Loucy (cell line): ENCODE measurements at regions not wholly inside any gene's neighbourhood (a gene's known extent, or its start where the extent isn't known, plus 50 kb on each side); places are given as distances from the start of the nearest gene placed in this dataset.

Experiments
- H2AFZ ChIP-seq: fragments of 200-600 bp; sonication (generic); 2 replicates; pipeline ENCODE4 v1.6.0; 2016; ENCODE audit warnings: antibody characterized with exemption, mild to moderate bottlenecking, low read length, moderate library complexity
- H3F3A ChIP-seq: fragments of 200-600 bp; 2 replicates; pipeline ENCODE4 v1.6.0; 2016; ENCODE audit warnings: antibody characterized with exemption, low read depth, mild to moderate bottlenecking
- H3K27me3 ChIP-seq: fragments of 200-600 bp; sonication (generic); 2 replicates; pipeline ENCODE4 v1.6.1; 2014; ENCODE audit warnings: low read length, mild to moderate bottlenecking; ENCODE audit not compliant: insufficient read depth, poor library complexity, severe bottlenecking
- H3K36me3 ChIP-seq: fragments of 200-600 bp; sonication (generic); 2 replicates; pipeline ENCODE4 v1.6.1; 2016; ENCODE audit warnings: low read length; ENCODE audit not compliant: insufficient read depth
- H3K4me1 ChIP-seq: fragments of 200-600 bp; sonication (generic); 2 replicates; pipeline ENCODE4 v1.5.1; 2014; ENCODE audit warnings: low read length, mild to moderate bottlenecking; ENCODE audit not compliant: insufficient read depth, poor library complexity, severe bottlenecking
- H3K4me2 ChIP-seq: fragments of 200-600 bp; sonication (generic); 2 replicates; pipeline ENCODE4 v1.6.0; 2014; ENCODE audit warnings: antibody characterized with exemption, low read length, low read depth, mild to moderate bottlenecking; ENCODE audit not compliant: poor library complexity, severe bottlenecking
- H3K4me3 ChIP-seq: fragments of 200-600 bp; sonication (generic); 2 replicates; pipeline ENCODE4 v1.5.1; 2014; ENCODE audit warnings: low read length, mild to moderate bottlenecking, mixed read lengths; ENCODE audit not compliant: poor library complexity, severe bottlenecking
- H3K79me2 ChIP-seq: fragments of 200-600 bp; sonication (generic); 2 replicates; pipeline ENCODE4 v1.6.1; 2014; ENCODE audit warnings: low read length; ENCODE audit not compliant: insufficient read depth
- H3K9ac ChIP-seq: fragments of 200-600 bp; sonication (generic); 2 replicates; pipeline ENCODE4 v1.6.0; 2014; ENCODE audit warnings: mild to moderate bottlenecking, low read depth, low read length, moderate library complexity; ENCODE audit not compliant: poor library complexity, severe bottlenecking
- H3K9me2 ChIP-seq: fragments of 200-600 bp; sonication (generic); replicated peaks from 2 replicates; pipeline ENCODE4 v1.6.1; 2016; ENCODE audit warnings: low read depth, low read length, mixed read lengths
- H3K9me3 ChIP-seq: fragments of 200-600 bp; sonication (generic); 2 replicates; pipeline ENCODE4 v1.6.1; 2014; ENCODE audit warnings: mild to moderate bottlenecking, antibody characterized with exemption, low read length, low read depth; ENCODE audit not compliant: insufficient read depth
- H4K20me1 ChIP-seq: fragments of 200-600 bp; sonication (generic); 2 replicates; pipeline ENCODE4 v1.6.0; 2014; ENCODE audit warnings: antibody characterized with exemption, low read length, mild to moderate bottlenecking; ENCODE audit not compliant: insufficient read depth, poor library complexity, severe bottlenecking
- CTCF ChIP-seq: fragments of 200-600 bp; sonication (generic); conservative IDR thresholded peaks from 2 replicates; pipeline ENCODE4 v1.5.1; 2014; ENCODE audit warnings: mild to moderate bottlenecking, antibody characterized with exemption, low read length
- EZH2phosphoT487 ChIP-seq: fragments of 200-600 bp; IDR thresholded peaks from 2 replicates; pipeline ENCODE4 v1.6.1; 2018; ENCODE audit warnings: antibody characterized with exemption, mild to moderate bottlenecking, moderate library complexity, borderline replicate concordance

GRCh38 chr4:54898056-54898562 lies 227.3 kb downstream of the KDR start:
- no peaks in the 10 kb centered on the region for H3K79me2 ChIP-seq
- no peak overlapping the region for H3K9ac ChIP-seq
- no peak overlapping the region for H3K4me3 ChIP-seq
- H2AFZ ChIP-seq = no peak overlapping the region
- H3K4me1 ChIP-seq = peaks cover 17% of the 10 kb centered on the region
- TF ChIP-seq EZH2phosphoT487 = no peak
- no peak for TF ChIP-seq CTCF
- H4K20me1 ChIP-seq = no peaks in the 10 kb centered on the region
- no peaks in the 10 kb centered on the region for H3K27me3 ChIP-seq
- H3K4me2 ChIP-seq = peak overlapping the region; percentile 43
- H3K9me3 ChIP-seq = no peaks in the 10 kb centered on the region
- H3K36me3 ChIP-seq = no peaks in the 10 kb centered on the region
- no peaks in the 10 kb centered on the region for H3K9me2 ChIP-seq
- H3F3A ChIP-seq = no peaks in the 10 kb centered on the region

- peaks cover 17% of the 10 kb centered on the region for H3K4me1 ChIP-seq
- TF ChIP-seq CTCF (no peak), EZH2phosphoT487 (no peak)
- H3K4me2 ChIP-seq = no peak overlapping the region
- H3K9me2 ChIP-seq = no peaks in the 10 kb centered on the region
- H3K9me3 ChIP-seq = no peaks in the 10 kb centered on the region
- no peaks in the 10 kb centered on the region for H4K20me1 ChIP-seq
- no peak overlapping the region for H3K4me3 ChIP-seq
- no peaks in the 10 kb centered on the region for H3K36me3 ChIP-seq
- no peak overlapping the region for H2AFZ ChIP-seq
- no peaks in the 10 kb centered on the region for H3F3A ChIP-seq
- H3K27me3 ChIP-seq = no peaks in the 10 kb centered on the region
- H3K79me2 ChIP-seq = no peaks in the 10 kb centered on the region
- no peak overlapping the region for H3K9ac ChIP-seq
Measured at GRCh38 chr4:54897590-54897989, 227.8 kb downstream of the KDR start.

- no peak overlapping the region for H3K4me3 ChIP-seq
- no peaks in the 10 kb centered on the region for H3K79me2 ChIP-seq
- H3K36me3 ChIP-seq = no peaks in the 10 kb centered on the region
- H2AFZ ChIP-seq = no peak overlapping the region
- H3F3A ChIP-seq = no peaks in the 10 kb centered on the region
- H3K9me3 ChIP-seq = no peaks in the 10 kb centered on the region
- no peaks in the 10 kb centered on the region for H3K4me1 ChIP-seq
- H4K20me1 ChIP-seq = no peaks in the 10 kb centered on the region
- no peaks in the 10 kb centered on the region for H3K27me3 ChIP-seq
- no peak overlapping the region for H3K9ac ChIP-seq
- no peak overlapping the region for H3K4me2 ChIP-seq
- H3K9me2 ChIP-seq = no peaks in the 10 kb centered on the region
- TF ChIP-seq CTCF (no peak), EZH2phosphoT487 (no peak)
Measured at GRCh38 chr4:54882616-54883015, 224.9 kb downstream of the KIT start.
